ENCODE measurements at regions not wholly inside any gene's neighbourhood (a gene's known extent, or its start where the extent isn't known, plus 50 kb on each side); places are given as distances from the start of the nearest gene placed in this dataset.

DNA sequence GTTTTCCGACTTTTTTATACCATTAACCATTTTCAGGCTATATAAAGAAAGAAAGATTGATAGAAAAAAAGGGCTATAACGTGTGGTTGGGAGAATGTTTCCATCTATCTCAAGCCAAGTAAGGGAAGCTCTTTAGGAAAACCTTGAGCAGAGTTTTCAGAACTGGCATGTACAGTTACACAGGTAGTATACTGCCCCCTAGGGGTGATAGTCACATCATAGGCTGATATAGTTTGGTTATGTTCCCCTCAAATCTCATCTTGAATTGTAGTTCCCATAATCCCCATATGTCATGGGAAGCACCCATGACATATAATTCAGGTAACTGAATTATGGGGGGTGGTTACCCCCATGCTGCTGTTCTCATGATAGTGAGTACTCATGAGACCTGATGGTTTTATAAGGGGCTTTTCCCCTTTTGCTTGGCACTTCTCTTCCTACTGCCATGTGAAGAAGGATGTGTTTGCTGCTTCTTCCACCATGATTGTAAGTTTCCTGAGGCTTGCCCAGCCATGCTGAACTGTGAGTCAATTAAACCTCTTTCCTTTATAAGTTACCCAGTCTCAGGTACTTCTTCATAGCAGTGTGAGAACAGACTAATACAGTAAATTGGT is 186.8 kb downstream of the TMA16 start:
- TF ChIP-seq, protein P1, sequence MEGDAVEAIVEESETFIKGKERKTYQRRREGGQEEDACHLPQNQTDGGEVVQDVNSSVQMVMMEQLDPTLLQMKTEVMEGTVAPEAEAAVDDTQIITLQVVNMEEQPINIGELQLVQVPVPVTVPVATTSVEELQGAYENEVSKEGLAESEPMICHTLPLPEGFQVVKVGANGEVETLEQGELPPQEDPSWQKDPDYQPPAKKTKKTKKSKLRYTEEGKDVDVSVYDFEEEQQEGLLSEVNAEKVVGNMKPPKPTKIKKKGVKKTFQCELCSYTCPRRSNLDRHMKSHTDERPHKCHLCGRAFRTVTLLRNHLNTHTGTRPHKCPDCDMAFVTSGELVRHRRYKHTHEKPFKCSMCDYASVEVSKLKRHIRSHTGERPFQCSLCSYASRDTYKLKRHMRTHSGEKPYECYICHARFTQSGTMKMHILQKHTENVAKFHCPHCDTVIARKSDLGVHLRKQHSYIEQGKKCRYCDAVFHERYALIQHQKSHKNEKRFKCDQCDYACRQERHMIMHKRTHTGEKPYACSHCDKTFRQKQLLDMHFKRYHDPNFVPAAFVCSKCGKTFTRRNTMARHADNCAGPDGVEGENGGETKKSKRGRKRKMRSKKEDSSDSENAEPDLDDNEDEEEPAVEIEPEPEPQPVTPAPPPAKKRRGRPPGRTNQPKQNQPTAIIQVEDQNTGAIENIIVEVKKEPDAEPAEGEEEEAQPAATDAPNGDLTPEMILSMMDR (IDR thresholded peaks at IDR 0.05) = peak; percentile 20 to 57 (median 46)
- TF ChIP-seq POLR2A (IDR thresholded peaks at IDR 0.05) = no peak

Measured in body of pancreas (tissue), 4 donors.